GM12872 (cell line): ENCODE measurements at regions not wholly inside any gene's neighbourhood (a gene's known extent, or its start where the extent isn't known, plus 50 kb on each side); places are given as distances from the start of the nearest gene placed in this dataset.

Experiments
- CTCF ChIP-seq: IDR thresholded peaks from 3 replicates; pipeline ENCODE4 v1.5.1; 2011; ENCODE audit warnings: low read depth, mild to moderate bottlenecking, low read length, moderate library complexity; ENCODE audit not compliant: insufficient read depth

- no peak for TF ChIP-seq CTCF
Measured at GRCh38 chr1:90308421-90308820, 313.5 kb downstream of the ZNF326 start.

- no peak for TF ChIP-seq CTCF
Measured at GRCh38 chr1:90305577-90305976, 310.7 kb downstream of the ZNF326 start.

GRCh38 chr1:90296327-90296726 is 301.4 kb downstream of the ZNF326 start:
- TF ChIP-seq CTCF: no peak

GRCh38 chr1:90295534-90295933 is 300.6 kb downstream of the ZNF326 start:
- no peak for TF ChIP-seq CTCF

GRCh38 chr1:90291431-90292216 is 296.7 kb downstream of the ZNF326 start:
- TF ChIP-seq CTCF: no peak

- no peak for TF ChIP-seq CTCF
Measured at GRCh38 chr1:90282811-90283210, 287.9 kb downstream of the ZNF326 start.

GRCh38 chr1:90277270-90277669 is 282.4 kb downstream of the ZNF326 start:
- TF ChIP-seq CTCF: no peak
